GM18870 (cell line): ENCODE measurements at regions not wholly inside any gene's neighbourhood (a gene's known extent, or its start where the extent isn't known, plus 50 kb on each side); places are given as distances from the start of the nearest gene placed in this dataset.
A peak's percentile ranks its signal among the peaks of the same experiment; 100 is the strongest.

Experiments used
- ATAC-seq: cut with Tn5 transposase; IDR thresholded peaks from one replicate; pipeline ENCODE4 v1.9.1; 2021; ENCODE audit warnings: moderate library complexity; ENCODE audit not compliant: unreplicated experiment

GRCh38 chr12:91566328-91567099, 383.9 kb upstream of the DCN start:
- ATAC-seq: no peak

GRCh38 chr12:91565846-91566245, 383.2 kb upstream of the DCN start:
- ATAC-seq: no peak

GRCh38 chr12:91565246-91565645, 382.6 kb upstream of the DCN start:
- ATAC-seq: no peak

GRCh38 chr12:91563011-91563765, 380.6 kb upstream of the DCN start:
- ATAC-seq: no peak

GRCh38 chr12:91562476-91562875, 379.9 kb upstream of the DCN start:
- peak; percentile 79 for ATAC-seq

GRCh38 chr12:91561958-91562325, 379.3 kb upstream of the DCN start:
- peak; percentile 18 for ATAC-seq

- no peak for ATAC-seq
Observed at GRCh38 chr12:91561301-91561957, 378.8 kb upstream of the DCN start.

- no peak for ATAC-seq
Observed at GRCh38 chr12:91556909-91557308, 374.3 kb upstream of the DCN start.

GRCh38 chr12:91555436-91556415, 373.1 kb upstream of the DCN start:
- no peak for ATAC-seq

GRCh38 chr12:91551927-91552326, 369.3 kb upstream of the DCN start:
- no peak for ATAC-seq

- ATAC-seq: no peak
Observed at GRCh38 chr12:91551242-91551641, 368.6 kb upstream of the DCN start.

- no peak for ATAC-seq
Observed at GRCh38 chr12:91542666-91543065, 360.0 kb upstream of the DCN start.

GRCh38 chr12:91542067-91542466, 359.4 kb upstream of the DCN start:
- no peak for ATAC-seq

GRCh38 chr12:91538418-91538817, 355.8 kb upstream of the DCN start:
- ATAC-seq: no peak

- no peak for ATAC-seq
Observed at GRCh38 chr12:91533366-91533765, 350.7 kb upstream of the DCN start.

GRCh38 chr12:91529829-91530228, 347.2 kb upstream of the DCN start:
- ATAC-seq: no peak

- no peak for ATAC-seq
Observed at GRCh38 chr12:91523831-91524230, 341.2 kb upstream of the DCN start.

- ATAC-seq: no peak
Observed at GRCh38 chr12:91516695-91517047, 334.1 kb upstream of the DCN start.

GRCh38 chr12:91515944-91516694, 333.5 kb upstream of the DCN start:
- no peak for ATAC-seq

GRCh38 chr12:91513313-91513712, 330.7 kb upstream of the DCN start:
- ATAC-seq: no peak
